Endothelial cell of umbilical vein (primary cell): ENCODE measurements at regions not wholly inside any gene's neighbourhood (a gene's known extent, or its start where the extent isn't known, plus 50 kb on each side); places are given as distances from the start of the nearest gene placed in this dataset.

ENCODE experiments used
- BruUV-seq: library from RNA; stranded (reverse); fragments of 400-500 nt; replicated peaks from 2 replicates; lab custom pipeline; 2021; lab: Mats Ljungman, UMichigan
- CTCF ChIA-PET: fragments of 300-600, 350-600 bp; sonication (Branson Sonifier 250); formaldehyde crosslinking; loops from one replicate; lab custom pipeline; 2021; ENCODE audit warnings: antibody characterized with exemption, inconsistent platforms; lab: Charles Lee
- POLR2A ChIA-PET: fragments of 300-600, 350-600 bp; sonication (Branson Sonifier 250); formaldehyde crosslinking; loops from one replicate; lab custom pipeline; 2021; ENCODE audit warnings: antibody characterized with exemption, inconsistent platforms; lab: Charles Lee
- DNase-seq: peaks from one replicate; pipeline ENCODE4 v3.0.0-alpha.2; 2011; ENCODE audit warnings: low read depth, low spot score
- FAIRE-seq: peaks from 2 replicates; lab custom pipeline; 2011; peaks lifted over from hg19 to GRCh38; lab: Jason Lieb, UNC
- H2AFZ ChIP-seq: 2 replicates; pipeline ENCODE4 v1.6.0; 2012; ENCODE audit warnings: low read depth, low read length, control low read depth, inconsistent platforms
- H3K27ac ChIP-seq: 2 replicates; pipeline ENCODE4 v1.5.1; 2011; ENCODE audit warnings: low read depth, mild to moderate bottlenecking, control low read depth, low read length, moderate library complexity; ENCODE audit not compliant: insufficient read depth
- H3K27me3 ChIP-seq, 2 experiments: 2 replicates each; pipeline versions ENCODE4 v1.6.0 to v1.6.1; 2011; ENCODE audit warnings: low read length in 2 of 2, mixed read lengths in 1 of 2; ENCODE audit not compliant: control insufficient read depth in 2 of 2, insufficient read depth in 2 of 2
- H3K36me3 ChIP-seq, 2 experiments: 2 replicates in 1 of 2; 3 replicates in 1 of 2; pipeline ENCODE4 v1.5.1; 2011; ENCODE audit warnings: low read length in 2 of 2, mild to moderate bottlenecking in 1 of 2, moderate library complexity in 1 of 2; ENCODE audit not compliant: control insufficient read depth in 2 of 2, insufficient read depth in 2 of 2; ENCODE audit errors: extremely low read depth in 1 of 2
- H3K4me1 ChIP-seq: 3 replicates; pipeline ENCODE4 v1.5.1; 2011; ENCODE audit warnings: mild to moderate bottlenecking, low read length; ENCODE audit not compliant: control insufficient read depth, insufficient read depth; ENCODE audit errors: extremely low read depth
- H3K4me2 ChIP-seq: 2 replicates; pipeline ENCODE4 v1.6.1; 2011; ENCODE audit warnings: low read length, control low read depth, mixed read lengths; ENCODE audit not compliant: insufficient read depth
- H3K4me3 ChIP-seq, 3 experiments: fragments of 200-600 bp in 1 of 3; sonication (generic), shearing (Covaris generic) in 1 of 3; replicated peaks in 1 of 3; 2 replicates each; pipeline ENCODE4 v1.5.1; 2011 to 2016; ENCODE audit warnings: control low read depth in 3 of 3, low read length in 3 of 3, mild to moderate bottlenecking in 2 of 3, inconsistent platforms in 1 of 3, low read depth in 1 of 3, moderate library complexity in 1 of 3; ENCODE audit not compliant: insufficient read depth in 1 of 3
- H3K79me2 ChIP-seq: 2 replicates; pipeline ENCODE4 v1.6.0; 2012; ENCODE audit warnings: low read length, inconsistent platforms; ENCODE audit not compliant: control insufficient read depth, insufficient read depth
- H3K9ac ChIP-seq: replicated peaks from 2 replicates; pipeline ENCODE3; 2011; ENCODE audit warnings: low read length, control low read depth; ENCODE audit not compliant: insufficient read depth; ENCODE audit errors: extremely low read depth
- H3K9me1 ChIP-seq: replicated peaks from 3 replicates; pipeline ENCODE4 v1.6.0; 2011; ENCODE audit warnings: mild to moderate bottlenecking, low read length; ENCODE audit not compliant: control insufficient read depth, insufficient read depth; ENCODE audit errors: extremely low read depth
- H3K9me3 ChIP-seq: replicated peaks from 2 replicates; pipeline ENCODE4 v1.5.1; 2012; ENCODE audit warnings: low read length, inconsistent platforms; ENCODE audit not compliant: control insufficient read depth, insufficient read depth
- H4K20me1 ChIP-seq: replicated peaks from 2 replicates; pipeline ENCODE3; 2011; ENCODE audit warnings: mild to moderate bottlenecking, low read length; ENCODE audit not compliant: control insufficient read depth, insufficient read depth; ENCODE audit errors: extremely low read depth
- CTCF ChIP-seq, 2 donors: IDR thresholded peaks; 1 replicate in 1 of 2; 2 replicates in 1 of 2; pipeline ENCODE4 v1.5.1; 2011; ENCODE audit warnings: low read length in 2 of 2, mild to moderate bottlenecking in 2 of 2, moderate library complexity in 2 of 2, control low read depth in 1 of 2, inconsistent platforms in 1 of 2, low read depth in 1 of 2; ENCODE audit not compliant: insufficient read depth in 1 of 2; ENCODE audit errors: extremely low read depth in 1 of 2
- GATA2 ChIP-seq: IDR thresholded peaks from 2 replicates; pipeline ENCODE4 v1.7.0; 2011; ENCODE audit warnings: low read depth, mild to moderate bottlenecking, moderate library complexity, mixed read lengths, low read length; ENCODE audit not compliant: insufficient read length, insufficient read depth
- POLR2A ChIP-seq: IDR thresholded peaks from 2 replicates; pipeline ENCODE4 v1.6.1; 2012; ENCODE audit warnings: low read depth, mild to moderate bottlenecking, control low read depth, low read length
- dilution Hi-C: fragments of 300-500 bp; cut with MboI; formaldehyde crosslinking; loops from one replicate; pipeline ENCODE4 v1.15.0; 2019; ENCODE audit warnings: low sequenced_read_pairs; ENCODE audit not compliant: extremely low pct_ligation_motif_present
- intact Hi-C: fragments of 100-400 bp; cut with micrococcal nuclease; formaldehyde crosslinking; loops from one replicate; pipeline ENCODE4 v1.10.0; 2022

GRCh38 chr11:37942081-37942480 lies 1344.0 kb upstream of the RAG2 start:
- H3K9me3 ChIP-seq = no peaks in the 10 kb centered on the region
- BruUV-seq = no TSS peak
- no peak overlapping the region for H3K9ac ChIP-seq
- dilution Hi-C loops (no loop called here), intact Hi-C loops (no loop called here)
- DNase-seq (peak; percentile 4), FAIRE-seq (no peak)
- H3K79me2 ChIP-seq = no peaks in the 10 kb centered on the region
- H4K20me1 ChIP-seq = no peaks in the 10 kb centered on the region
- no peaks in the 10 kb centered on the region for H3K4me1 ChIP-seq
- no peaks in the 10 kb centered on the region for H3K27me3 ChIP-seq
- H2AFZ ChIP-seq = no peak overlapping the region
- no peaks in the 10 kb centered on the region for H3K36me3 ChIP-seq
- TF ChIP-seq CTCF (IDR thresholded peaks at IDR 0.05; ENCODE audit: extremely low read depth in 1 of 2, insufficient read depth in 1 of 2, low read depth in 1 of 2, low read length in 2 of 2) (no peak), GATA2 (no peak)
- POLR2A ChIA-PET = no interaction called here
- H3K27ac ChIP-seq = no peak overlapping the region
- no peak overlapping the region for H3K4me2 ChIP-seq
- no peak overlapping the region for H3K4me3 ChIP-seq
- no peaks in the 10 kb centered on the region for H3K9me1 ChIP-seq
- CTCF ChIA-PET = no interaction called here

- DNase-seq (no peak), FAIRE-seq (no peak)
- POLR2A ChIA-PET = no interaction called here
- Histone ChIP-seq H3K9me3 (no peaks in the 10 kb centered on the region), H3K36me3 (no peaks in the 10 kb centered on the region), H4K20me1 (no peaks in the 10 kb centered on the region), H3K9ac (no peak overlapping the region), H3K9me1 (no peaks in the 10 kb centered on the region), H3K4me3 (no peak overlapping the region), H3K27ac (no peak overlapping the region), H3K27me3 (no peaks in the 10 kb centered on the region), H3K4me1 (no peaks in the 10 kb centered on the region), H2AFZ (no peak overlapping the region), H3K4me2 (no peak overlapping the region), H3K79me2 (no peaks in the 10 kb centered on the region)
- CTCF ChIA-PET = no interaction called here
- dilution Hi-C loops = no loop called here
- no TSS peak for BruUV-seq
- intact Hi-C loops = no loop called here
- TF ChIP-seq CTCF (IDR thresholded peaks at IDR 0.05; ENCODE audit: extremely low read depth in 1 of 2, insufficient read depth in 1 of 2, low read depth in 1 of 2, low read length in 2 of 2) = no peak
- TF ChIP-seq POLR2A = no peak
These were observed 1331.1 kb upstream of the RAG2 start for GRCh38 chr11:37929100-37929653.
